ENCODE measurements at regions not wholly inside any gene's neighbourhood (a gene's known extent, or its start where the extent isn't known, plus 50 kb on each side); places are given as distances from the start of the nearest gene placed in this dataset.

DNA sequence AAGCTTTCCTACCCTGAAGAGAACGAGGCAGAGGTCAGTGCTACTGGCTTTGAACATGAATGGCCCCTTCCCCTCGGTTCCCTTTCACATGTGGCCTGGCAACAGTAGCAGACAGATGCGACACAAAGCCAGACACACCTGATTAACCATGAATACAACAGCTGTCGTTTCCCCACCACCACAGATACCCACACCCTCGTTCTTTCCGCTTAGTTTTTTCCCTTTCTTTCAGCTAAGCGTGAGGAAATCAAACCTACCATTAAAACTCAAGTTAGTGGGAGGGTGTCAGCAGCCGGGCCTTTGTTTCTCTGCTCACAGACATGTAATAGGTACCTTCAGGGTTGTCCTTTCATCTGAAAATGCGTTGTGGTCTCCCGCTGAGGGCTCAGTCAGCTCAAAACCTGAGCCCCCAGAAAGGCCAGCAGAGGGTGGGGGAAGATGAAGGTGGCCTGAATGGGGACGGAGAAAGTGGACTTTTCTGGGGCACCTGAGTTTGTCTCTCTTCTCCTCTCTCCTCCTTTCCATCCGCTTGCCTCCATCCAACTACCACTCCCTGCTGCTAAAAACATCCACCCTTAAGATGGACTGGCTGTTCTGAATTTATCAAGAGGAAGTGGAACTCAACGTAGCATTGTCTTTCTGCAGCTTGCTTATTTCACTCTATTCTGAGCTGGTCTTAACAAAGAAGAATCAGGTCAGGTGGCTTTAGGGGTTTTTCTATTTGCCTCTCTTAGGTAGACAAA is 516.6 kb upstream of the JARID2 start:
- TF ChIP-seq TCF7L2 (IDR thresholded peaks at IDR 0.05; ENCODE audit: low read depth, low read length) (no peak), POLR2AphosphoS5 (IDR thresholded peaks at IDR 0.05; ENCODE audit: low read depth, low read length) (no peak), REST (IDR thresholded peaks at IDR 0.05; ENCODE audit: insufficient read depth in 1 of 2, low read depth in 2 of 2, low read length in 1 of 2) (no peak), CTCF (IDR thresholded peaks at IDR 0.05) (no peak), SIN3A (IDR thresholded peaks at IDR 0.05; ENCODE audit: borderline replicate concordance, insufficient read depth, low read depth, low read length) (no peak)
- Histone ChIP-seq H3K4me3 (ENCODE audit: low read depth in 2 of 2, low read length in 2 of 2) (no peak overlapping the region), H3K36me3 (ENCODE audit: control insufficient read depth, insufficient read depth, low read length) (no peaks in the 10 kb centered on the region), H3K9me3 (ENCODE audit: control insufficient read depth, insufficient read depth, low read depth, low read length) (no peaks in the 10 kb centered on the region), H3K27ac (ENCODE audit: low read length) (no peak overlapping the region), H3K4me1 (ENCODE audit: control insufficient read depth, insufficient read depth, low read length) (no peaks in the 10 kb centered on the region), H3K27me3 (ENCODE audit: control insufficient read depth, insufficient read depth, low read length) (no peaks in the 10 kb centered on the region)
- no peak for ATAC-seq
- intact Hi-C loops (cut with micrococcal nuclease; ENCODE audit: unreplicated experiment) (no loop called here), in situ Hi-C loops (cut with HindIII; ENCODE audit: low pct_unique_long_range_greater_than_20kb, low sequenced_read_pairs) (no loop called here)
- ChIA-PET CTCF (no interaction called here), POLR2A (no interaction called here)
- no peak for DNase-seq (ENCODE audit: low read depth, low spot score)
- BruUV-seq (replicated peaks): no TSS peak

DNA sequence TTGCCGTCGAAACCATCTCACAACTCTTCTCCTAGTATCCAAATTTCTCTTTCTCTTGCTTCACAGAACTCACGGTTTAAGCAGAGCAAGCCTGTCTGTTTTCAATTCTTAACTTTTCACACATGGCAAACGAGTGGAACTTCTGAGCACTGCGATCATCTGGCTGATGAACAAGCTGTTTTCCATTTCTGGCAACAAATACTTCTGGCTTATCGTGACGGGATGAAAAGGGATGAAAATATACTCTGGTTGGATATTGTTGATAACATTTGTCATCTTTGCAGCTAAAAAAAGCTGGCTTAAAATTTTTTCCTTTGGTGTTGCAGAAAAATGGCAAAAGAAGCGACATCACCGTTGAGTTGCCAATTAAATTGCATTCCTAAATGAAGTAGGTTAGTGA is 515.2 kb upstream of the JARID2 start:
- DNase-seq (ENCODE audit: low read depth, low spot score) (no peak), ATAC-seq (no peak)
- no peaks in the 10 kb centered on the region for H3K9me3 ChIP-seq (ENCODE audit: control insufficient read depth, insufficient read depth, low read depth, low read length)
- BruUV-seq (replicated peaks): no TSS peak
- intact Hi-C loops (cut with micrococcal nuclease; ENCODE audit: unreplicated experiment) (no loop called here), in situ Hi-C loops (cut with HindIII; ENCODE audit: low pct_unique_long_range_greater_than_20kb, low sequenced_read_pairs) (no loop called here)
- no peak for TF ChIP-seq TCF7L2 (IDR thresholded peaks at IDR 0.05; ENCODE audit: low read depth, low read length)
- TF ChIP-seq REST (IDR thresholded peaks at IDR 0.05; ENCODE audit: insufficient read depth in 1 of 2, low read depth in 2 of 2, low read length in 1 of 2): no peak
- TF ChIP-seq SIN3A (IDR thresholded peaks at IDR 0.05; ENCODE audit: borderline replicate concordance, insufficient read depth, low read depth, low read length): no peak
- no peak for TF ChIP-seq CTCF (IDR thresholded peaks at IDR 0.05)
- no peak for TF ChIP-seq POLR2AphosphoS5 (IDR thresholded peaks at IDR 0.05; ENCODE audit: low read depth, low read length)
- H3K36me3 ChIP-seq (ENCODE audit: control insufficient read depth, insufficient read depth, low read length): no peaks in the 10 kb centered on the region
- ChIA-PET CTCF (no interaction called here), POLR2A (no interaction called here)
- no peak overlapping the region for H3K27ac ChIP-seq (ENCODE audit: low read length)
- H3K27me3 ChIP-seq (ENCODE audit: control insufficient read depth, insufficient read depth, low read length): no peaks in the 10 kb centered on the region; the same call in 1 of the 2 replicates
- H3K4me3 ChIP-seq (ENCODE audit: low read depth in 2 of 2, low read length in 2 of 2): no peak overlapping the region
- H3K4me1 ChIP-seq (ENCODE audit: control insufficient read depth, insufficient read depth, low read length): no peaks in the 10 kb centered on the region
